HG03558 (cell line): ENCODE measurements at regions not wholly inside any gene's neighbourhood (a gene's known extent, or its start where the extent isn't known, plus 50 kb on each side); places are given as distances from the start of the nearest gene placed in this dataset.

ENCODE experiments used
- ATAC-seq: cut with Tn5 transposase; IDR thresholded peaks from one replicate; pipeline ENCODE4 v1.9.1; 2021; ENCODE audit warnings: moderate number of reproducible peaks; ENCODE audit not compliant: unreplicated experiment; ENCODE audit errors: extremely low read depth

DNA sequence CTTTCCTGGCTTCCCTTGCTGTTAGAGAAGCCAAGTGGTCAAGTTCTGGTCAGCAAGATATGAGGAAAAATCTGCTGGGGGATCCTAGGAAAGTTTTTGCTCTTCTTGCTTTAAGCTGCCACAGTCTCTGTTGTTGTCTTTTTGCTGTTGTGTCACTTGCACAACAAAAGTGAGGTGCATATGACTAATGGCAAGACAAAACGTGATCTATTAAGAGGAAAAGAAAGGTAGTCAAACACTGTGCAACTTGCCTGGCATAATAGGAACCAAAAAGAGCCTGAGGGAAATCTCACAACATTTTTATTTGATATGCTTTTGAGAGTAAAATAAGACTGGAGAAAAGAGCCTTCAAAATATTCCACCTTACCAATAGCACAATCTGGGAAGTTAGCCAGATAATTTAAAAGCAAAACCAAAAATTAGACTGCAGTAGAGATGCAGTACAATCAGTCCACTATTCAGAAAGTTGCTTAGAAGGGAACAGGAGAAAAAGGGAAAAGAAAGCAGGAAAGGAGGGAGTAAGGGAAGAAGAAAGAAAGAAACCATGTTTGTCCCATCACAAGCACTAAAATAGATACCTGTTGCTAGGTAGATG, 110.0 kb upstream of the SLC4A7 start:
- no peak for ATAC-seq

DNA sequence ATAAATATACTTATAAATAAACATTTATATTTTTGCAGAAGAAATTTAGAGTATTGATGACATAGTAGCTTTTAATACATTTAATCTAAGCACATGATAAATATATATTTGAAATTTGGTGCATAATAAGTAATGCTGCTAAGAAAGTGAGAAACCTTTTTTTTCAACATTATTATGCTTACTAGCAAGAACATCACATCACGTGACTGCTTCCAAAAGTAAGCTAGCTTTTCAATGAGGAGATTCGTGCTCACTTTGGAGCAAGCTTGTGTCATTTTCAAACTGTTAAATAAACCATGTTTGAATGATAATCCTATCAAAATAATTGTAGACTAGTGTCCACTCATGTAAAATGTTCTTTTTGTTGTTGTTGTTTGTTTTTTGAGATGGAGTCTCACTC, 109.0 kb upstream of the SLC4A7 start:
- ATAC-seq, result no peak

DNA sequence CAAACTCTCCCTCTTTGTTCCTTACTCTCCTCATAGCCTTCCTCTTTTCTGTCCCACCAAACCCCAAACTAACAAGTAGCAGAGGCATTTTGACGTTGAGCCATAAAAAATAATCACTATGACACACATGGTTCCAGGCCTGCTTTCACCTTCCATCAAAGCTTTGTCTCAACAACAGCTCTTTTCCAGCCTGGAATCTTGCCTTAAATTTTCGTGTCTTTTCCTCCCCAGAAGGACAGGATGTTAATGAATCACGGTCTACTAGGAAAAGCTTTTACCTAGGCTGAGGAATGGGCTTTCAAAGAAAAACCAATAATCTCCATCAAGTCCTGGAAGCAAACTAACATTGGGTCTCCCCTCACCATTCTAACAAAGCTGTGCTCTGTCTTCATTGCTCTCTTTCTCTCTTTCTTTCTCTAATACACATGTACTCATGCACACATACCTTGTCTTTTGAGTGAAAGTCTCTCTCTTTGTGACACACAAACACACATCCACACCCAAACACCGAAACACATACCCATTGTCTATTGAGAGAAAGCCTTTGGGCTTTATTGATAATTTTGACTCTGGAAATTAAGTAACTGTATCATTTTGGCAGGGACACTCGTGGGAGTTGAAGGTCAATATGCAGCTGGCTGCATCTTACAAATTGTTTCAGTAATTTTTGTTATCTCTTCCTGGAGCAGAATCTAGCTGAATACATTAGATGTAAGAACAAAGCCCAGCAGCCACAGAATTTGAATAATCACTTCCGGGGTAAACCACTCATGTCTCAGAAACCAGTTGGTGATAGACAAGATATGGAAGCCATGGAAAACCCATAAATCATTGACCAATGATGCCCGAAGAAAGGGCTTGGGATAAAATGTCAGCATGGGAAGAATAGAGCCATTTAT, 107.4 kb upstream of the SLC4A7 start:
- no peak for ATAC-seq

DNA sequence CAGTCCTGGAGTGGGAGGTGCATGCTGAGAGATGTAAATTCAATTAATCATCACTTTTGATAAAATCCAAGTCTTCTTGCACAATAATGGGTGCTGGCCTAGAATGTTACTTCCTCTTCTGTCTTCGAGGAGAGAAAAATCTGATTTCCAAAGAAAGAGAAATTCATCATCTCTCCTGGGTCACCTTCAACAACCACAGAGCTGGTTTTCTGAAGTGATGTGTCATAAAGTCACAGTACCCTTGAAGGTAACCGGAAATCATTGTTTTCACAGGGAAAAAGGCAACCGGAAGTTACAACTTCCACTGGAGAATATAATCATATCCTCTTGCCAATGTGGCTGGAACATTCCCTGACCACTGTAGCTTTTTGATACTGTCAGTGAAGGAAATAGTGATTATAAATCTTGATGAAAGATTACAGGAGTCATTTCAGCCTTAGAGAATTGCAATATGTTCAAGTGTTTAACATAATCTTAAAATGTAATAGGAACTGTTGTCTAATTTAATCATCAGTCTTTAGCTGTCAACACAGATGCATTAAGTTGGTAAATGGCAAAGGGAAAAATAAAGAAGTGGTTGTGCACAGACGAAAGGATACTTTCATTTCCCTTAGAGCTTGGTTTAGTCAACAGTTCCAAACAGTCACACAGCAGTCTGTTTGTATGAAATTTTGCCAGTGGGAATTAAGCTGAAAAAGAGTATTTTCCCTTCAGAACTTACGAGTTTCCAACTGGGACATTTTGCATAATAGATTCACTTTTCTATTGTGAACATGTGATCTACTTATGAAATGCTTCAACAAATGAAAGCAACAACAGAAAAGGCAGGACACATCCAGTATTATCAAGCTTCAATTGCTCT, 106.5 kb upstream of the SLC4A7 start:
- ATAC-seq, result no peak

DNA sequence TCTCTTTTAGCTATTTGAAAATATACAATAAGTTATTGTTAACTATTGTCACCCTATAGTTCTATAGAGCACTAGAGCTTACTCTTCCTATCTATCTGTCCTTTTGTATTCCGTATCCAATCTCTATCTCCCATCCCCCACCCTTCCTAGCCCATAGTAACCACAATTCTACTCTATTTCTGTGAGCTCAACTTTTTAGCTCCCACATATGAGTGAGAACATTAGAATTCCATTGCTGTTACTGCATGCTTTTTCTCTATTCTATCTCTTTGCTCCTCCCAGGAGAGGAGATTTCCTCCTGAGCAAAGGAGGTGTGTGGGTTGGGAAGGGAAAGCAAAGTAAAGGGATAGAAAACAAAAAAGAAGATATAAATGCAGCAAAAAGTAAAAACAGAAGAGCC, 105.6 kb upstream of the SLC4A7 start:
- no peak for ATAC-seq

DNA sequence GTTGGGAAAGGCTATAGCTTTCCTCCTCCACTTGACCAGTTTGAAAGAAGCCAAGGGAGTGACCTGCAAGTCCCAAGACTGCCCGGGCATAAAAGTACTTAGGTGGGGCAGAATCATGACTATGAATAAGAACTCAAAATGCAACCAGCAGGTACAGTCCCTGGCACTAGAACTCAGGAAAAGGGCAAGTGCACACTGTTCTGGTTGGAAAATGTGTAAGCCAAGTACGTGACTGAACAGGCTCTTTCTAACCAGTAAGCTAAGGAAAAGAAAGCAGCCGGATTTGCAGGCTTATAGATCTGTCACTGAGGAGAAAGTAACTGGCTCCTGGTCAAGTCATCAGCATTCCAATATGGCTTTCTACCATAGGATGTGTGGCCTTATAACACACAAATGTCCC, 101.2 kb upstream of the SLC4A7 start:
- ATAC-seq, result no peak

DNA sequence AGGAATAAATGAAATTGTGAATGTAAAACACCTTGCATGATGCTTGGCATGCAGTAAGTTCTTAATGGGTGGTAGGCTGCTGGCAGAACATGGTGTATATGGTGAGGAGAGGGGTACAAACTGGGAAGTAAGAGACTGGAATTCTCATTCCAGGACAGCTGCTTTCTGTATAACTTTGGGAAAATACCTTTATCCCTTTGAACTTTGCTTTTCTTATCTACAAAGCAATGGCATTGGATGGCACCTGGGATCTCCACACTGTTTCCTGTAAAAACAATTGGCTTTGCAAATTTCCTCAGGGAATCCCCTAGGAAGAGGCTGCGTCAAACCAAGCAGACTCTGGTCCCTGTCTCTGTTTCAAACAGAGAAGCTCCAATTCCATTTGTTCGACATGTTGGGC, 100.7 kb upstream of the SLC4A7 start:
- no peak for ATAC-seq

DNA sequence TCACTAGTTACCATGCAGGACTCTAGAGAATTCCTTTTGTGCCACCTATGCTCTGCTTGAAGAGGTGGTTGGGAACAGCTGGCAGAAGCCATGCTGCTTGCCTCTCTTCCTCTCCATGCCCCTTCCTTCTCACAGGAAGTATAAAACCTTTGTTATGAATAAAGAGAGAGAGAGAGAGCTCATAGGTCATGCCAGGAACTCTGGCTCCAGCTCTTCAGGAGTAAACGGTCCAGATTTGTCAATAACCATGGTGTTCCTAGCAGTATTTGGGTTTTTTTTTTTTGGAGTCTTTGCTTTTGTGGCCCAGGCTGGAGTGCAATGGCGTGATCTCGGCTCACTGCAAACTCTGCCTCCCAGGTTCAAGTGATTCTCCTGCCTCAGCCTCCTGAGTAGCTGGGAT, 97.7 kb upstream of the SLC4A7 start:
- no peak for ATAC-seq

DNA sequence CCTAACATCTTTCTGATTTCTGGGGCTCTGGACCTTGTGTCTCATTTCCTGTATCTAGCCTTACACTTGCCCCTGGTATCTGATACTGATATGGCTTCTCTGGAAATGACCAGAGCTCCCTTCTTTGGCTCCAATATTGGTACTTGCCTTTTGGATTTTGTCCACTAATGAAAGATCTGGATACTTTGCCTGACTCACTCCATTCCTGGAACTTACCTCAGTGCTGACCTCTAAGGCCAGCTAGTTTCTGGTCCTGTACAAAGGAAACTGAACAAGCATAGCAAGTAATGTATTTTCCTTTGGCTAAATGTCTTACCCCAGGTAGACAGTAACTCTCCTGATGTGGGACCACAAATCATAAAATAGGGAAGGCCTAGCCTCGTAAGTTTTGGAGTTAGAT, 93.8 kb upstream of the SLC4A7 start:
- ATAC-seq, result no peak

DNA sequence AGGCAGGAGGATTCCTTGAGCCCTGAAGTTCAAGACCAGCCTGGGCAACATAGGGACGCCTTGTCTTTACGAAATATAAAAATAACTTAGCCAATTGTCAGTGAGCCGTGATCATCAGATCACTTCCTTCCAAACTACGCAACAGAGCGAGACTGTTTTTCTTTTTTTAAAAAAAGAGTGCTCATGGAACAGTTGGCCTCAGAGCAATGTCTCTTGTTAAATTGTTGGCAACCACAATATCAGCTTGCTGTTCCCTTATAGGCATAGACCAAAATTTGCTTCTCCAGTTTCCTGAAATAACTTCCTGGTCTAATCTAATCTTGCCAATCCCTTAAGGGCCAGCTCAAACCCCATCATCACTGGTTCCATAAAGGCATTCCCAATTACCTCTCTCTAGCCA, 93.3 kb upstream of the SLC4A7 start:
- ATAC-seq, result no peak

DNA sequence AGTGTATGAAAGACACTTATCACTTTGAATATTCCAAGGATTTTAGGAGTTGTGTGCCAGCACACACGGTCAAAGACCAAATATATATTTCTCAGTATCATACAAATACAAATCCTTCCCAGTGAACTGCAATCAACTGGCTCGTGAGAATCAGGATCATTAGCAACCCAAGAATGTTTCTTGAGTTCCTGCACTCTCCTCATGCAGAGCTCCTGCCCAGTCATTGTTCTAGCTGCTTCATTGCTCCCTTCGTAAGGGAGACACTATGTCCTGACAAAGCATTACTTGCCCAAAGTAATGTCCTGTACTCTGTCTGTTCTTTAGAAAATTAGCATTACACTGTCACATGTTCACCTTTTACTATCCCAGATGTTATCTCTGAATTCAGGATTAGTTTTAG, 92.0 kb upstream of the SLC4A7 start:
- ATAC-seq, result no peak

DNA sequence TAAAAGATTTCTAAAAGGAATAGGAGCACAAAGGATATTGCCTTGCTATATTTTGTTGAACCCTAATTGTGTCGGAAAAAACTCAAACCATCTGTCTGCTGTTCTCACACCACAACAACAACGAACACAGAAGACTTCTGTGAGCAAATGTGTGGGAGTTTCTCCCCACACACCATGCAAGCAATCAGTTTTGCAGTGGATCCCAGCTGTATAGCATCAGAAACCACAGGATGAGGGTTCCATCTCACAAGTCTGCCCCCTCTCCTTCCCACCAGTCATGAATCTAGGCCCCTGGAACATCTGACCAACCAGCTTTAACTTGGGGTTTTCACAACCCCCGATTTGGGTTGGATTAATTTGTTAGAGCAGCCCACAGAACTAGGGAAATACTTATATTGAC, 91.3 kb upstream of the SLC4A7 start:
- ATAC-seq, result no peak

DNA sequence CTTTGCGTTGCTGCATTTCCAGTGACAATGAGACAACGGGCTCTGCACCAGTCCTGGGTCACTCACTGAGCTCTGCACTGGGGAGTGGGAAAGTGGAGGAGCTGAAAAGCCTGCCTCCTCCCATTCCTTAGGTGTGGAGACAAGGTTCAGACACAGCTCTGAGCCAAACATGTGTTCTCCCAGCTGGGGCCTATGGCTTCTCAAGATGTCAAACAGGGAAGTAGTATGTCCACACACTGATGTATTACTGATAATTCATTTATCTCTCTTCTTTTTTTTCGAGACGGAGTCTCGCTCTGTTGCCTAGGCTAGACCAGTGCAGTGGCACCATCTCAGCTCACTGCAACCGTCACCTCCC, 90.2 kb upstream of the SLC4A7 start:
- ATAC-seq, result no peak

DNA sequence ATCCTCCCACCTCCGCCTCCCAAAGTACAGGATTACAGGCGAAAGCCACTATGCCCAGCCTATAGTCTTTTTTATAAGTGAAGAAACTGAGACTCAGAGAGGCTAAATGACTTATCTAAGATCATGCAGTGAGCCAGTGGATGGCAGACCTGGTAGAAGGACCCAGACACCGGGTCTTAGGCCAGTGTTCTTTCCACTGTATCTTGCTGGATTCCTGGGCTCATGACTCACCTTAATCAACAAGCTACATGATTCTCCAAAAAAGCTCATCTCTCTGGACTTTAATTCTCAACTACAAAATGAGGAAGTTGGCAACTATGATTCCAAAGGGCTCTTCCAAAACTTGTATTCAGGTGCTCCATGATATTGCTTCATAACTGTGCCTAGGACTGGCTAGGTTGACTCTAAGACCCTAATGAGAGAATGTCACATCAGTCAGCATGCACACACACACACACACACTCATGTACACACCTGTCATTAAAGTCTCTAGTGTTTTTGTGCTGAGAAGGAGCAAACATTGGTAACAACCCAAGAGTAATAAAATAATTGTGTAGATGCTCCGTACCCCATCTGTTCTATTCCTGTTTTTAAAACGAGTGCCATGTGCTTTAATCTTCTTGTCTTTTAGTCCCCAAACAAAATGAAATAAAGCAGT, 89.7 kb upstream of the SLC4A7 start:
- ATAC-seq, result no peak

DNA sequence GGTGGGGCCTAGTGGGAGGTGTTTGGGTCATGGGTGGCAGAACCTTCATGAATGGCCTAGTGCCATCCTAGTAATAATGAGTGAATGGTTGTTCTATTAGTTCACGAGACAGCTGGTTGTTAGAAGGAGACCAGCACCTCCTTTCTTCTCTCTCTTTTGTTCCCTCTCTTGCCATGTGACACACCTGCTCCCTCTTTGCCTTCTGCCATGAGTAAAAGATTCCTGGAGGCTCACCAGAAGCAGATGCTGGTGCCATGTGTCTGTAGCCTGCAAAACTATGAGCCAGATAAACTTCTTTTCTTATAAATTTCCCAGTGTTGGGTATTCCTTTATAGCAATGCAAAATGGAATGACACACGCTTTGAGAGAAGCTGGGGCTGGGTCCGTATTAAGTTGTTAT, 89.0 kb upstream of the SLC4A7 start:
- ATAC-seq, result no peak

DNA sequence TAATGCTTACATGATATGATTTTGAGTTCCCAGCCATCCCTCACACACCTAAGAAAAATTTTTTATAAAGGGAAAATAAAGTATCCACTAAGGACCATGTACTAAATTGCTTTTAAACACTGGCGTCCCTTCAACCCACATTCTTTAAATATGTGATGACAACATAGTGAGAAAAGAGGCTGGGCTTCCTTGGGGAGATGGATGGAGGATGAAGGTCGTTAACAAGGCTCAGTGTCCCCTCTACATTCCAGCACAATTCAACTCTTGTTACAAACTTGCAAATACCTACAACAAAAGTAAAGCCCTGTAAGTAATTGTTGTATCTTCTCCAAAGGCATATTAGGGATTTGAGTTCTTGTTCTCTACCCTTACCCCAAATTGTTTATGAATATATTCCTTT, 87.2 kb upstream of the SLC4A7 start:
- no peak for ATAC-seq

DNA sequence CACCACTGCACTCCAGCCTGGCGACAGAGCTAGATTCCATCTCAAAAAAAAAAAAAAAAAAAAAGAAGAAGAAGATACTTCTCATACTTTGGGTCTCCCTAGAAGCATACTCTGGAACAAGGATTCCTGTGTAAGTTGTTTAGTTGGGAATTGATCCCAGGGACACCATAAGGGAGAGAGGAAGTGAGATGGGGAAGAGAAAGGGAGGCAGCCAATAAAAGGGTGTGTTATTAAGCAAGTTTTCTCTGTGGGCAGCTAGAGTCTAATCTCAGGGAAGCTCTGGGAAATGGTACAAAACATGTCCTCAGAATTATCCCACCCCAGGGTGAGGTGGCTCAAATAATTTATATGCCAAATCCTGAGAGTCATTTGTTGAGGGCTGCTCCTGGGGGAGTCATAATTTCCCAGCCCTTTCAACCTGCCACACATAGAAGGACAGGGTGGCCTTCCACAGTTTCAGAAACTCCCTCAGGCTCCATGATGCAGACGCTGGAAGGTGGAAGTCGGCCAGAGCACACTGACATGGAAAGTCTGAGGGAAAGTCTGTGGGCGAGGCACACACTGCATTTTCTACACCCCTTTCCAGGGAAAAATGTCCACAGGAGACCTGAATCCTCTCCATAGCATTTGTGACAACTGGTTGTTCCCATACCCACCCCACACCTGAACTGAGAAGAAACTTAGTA, 86.4 kb upstream of the SLC4A7 start:
- no peak for ATAC-seq

DNA sequence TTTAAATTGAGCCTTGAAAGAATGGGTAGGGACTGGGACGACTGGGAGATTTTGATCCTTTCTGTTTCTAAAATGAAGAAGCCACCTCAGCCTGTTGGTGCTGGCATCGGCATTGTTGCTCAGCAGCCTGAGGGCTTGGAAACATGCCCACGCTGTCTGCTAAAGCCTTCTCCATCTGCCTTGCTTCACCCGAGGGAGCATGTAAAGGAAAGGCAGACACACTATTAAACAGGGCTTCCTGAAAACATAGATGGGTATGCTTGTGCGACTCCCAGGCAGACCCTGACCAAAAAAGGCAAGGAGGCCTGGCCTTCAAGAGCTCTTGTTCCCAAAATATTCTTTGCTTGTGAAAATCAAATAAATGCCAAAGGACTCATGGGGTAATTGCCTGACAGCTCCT, 84.2 kb upstream of the SLC4A7 start:
- no peak for ATAC-seq

DNA sequence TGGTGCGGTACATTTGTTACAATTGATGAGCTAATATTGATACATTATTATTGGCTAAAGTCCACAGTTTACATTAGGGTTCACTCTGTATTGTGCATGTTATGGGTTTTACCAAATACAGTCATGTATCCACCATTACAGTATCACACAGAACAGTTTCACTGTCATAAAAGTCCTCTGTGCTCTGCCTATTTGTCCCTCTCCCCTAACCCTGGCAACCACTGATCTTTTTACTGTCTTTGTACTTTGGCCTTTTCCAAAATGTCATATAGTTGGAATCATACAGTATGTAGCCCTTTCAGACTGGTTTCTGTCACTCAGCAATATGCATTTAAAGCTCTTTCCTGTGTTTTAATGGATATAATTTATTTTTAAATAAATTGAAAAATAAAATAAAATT, 83.1 kb upstream of the SLC4A7 start:
- no peak for ATAC-seq

DNA sequence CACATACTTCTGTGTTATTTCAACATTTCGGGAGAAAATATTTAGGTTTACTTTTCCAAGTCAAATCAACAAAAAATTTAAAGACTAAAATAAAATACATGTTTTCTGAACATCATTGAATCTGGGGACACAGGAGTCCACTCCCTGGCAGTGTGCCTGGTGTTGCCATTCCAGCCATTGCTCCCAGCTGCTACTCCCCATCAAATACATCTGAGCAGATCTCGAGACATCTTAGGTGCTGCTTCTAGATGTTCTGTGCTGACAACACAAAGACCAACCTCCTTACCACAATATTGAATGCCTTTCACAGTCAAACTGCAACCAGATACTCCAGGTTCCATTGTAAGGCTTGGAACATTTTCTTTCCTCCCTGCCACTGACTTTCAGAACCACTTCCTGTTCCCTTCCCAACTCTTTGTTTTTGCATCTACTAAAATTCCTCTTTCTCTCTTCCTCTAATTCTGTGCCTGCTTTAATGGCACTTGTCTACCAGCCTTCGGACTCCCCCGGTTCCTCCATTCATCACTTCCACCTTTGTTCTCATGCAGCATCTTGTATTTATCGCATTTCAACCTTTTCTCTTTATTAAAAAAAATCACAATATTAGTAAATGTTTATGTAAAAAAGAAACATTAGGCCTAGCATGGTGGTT, 81.1 kb upstream of the SLC4A7 start:
- no peak for ATAC-seq
